Natural killer cell (primary cell): ENCODE measurements at regions not wholly inside any gene's neighbourhood (a gene's known extent, or its start where the extent isn't known, plus 50 kb on each side); places are given as distances from the start of the nearest gene placed in this dataset.
"Not testable (repeated sequence)": the region's sequence is repeated elsewhere in the genome, so short reads cannot be mapped to it uniquely, and the experiment has no call there.

Source experiments
- ATAC-seq, 3 donors: fragments of 150-1000 bp in 2 of 3; fragments of 200-7000 bp in 1 of 3; cut with Tn5 transposase; 1 replicate in 1 of 3; 2 replicates in 2 of 3; pipeline ENCODE4 v1.10.0; 2021; ENCODE audit warnings: mild to moderate bottlenecking in 2 of 3, moderate library complexity in 2 of 3
- DNase-seq, 2 donors: peaks; one replicate each; pipeline versions ENCODE4 v3.0.0 to v3.0.0-alpha.2; 2013 to 2021; ENCODE audit warnings: mixed read lengths in 1 of 2
- H3K27ac ChIP-seq: one replicate; pipeline ENCODE4 v1.5.1; 2013; ENCODE audit warnings: mild to moderate bottlenecking, low read length
- H3K27me3 ChIP-seq: one replicate; pipeline ENCODE4 v1.6.1; 2013; ENCODE audit warnings: low read length; ENCODE audit not compliant: control insufficient read depth, insufficient read depth
- H3K36me3 ChIP-seq: one replicate; pipeline ENCODE4 v1.6.1; 2013; ENCODE audit warnings: low read length; ENCODE audit not compliant: control insufficient read depth, insufficient read depth
- H3K4me1 ChIP-seq: one replicate; pipeline ENCODE4 v1.6.1; 2013; ENCODE audit warnings: low read length; ENCODE audit not compliant: control insufficient read depth, insufficient read depth
- H3K4me3 ChIP-seq: one replicate; pipeline ENCODE4 v1.5.1; 2013; ENCODE audit warnings: low read length
- H3K9me3 ChIP-seq: one replicate; pipeline ENCODE4 v1.6.1; 2013; ENCODE audit warnings: low read length; ENCODE audit not compliant: control insufficient read depth, insufficient read depth
- H3K27ac Mint-ChIP-seq, 2 donors: one replicate each; pipeline ENCODE4 v1.8.0; 2022; ENCODE audit warnings: mild to moderate bottlenecking in 2 of 2, mixed read lengths in 2 of 2, moderate library complexity in 1 of 2
- H3K27me3 Mint-ChIP-seq, 2 donors: one replicate each; pipeline ENCODE4 v1.8.0; 2022; ENCODE audit warnings: low read depth in 2 of 2, mixed read lengths in 2 of 2
- H3K36me3 Mint-ChIP-seq: one replicate; pipeline ENCODE4 v1.8.0; 2022; ENCODE audit warnings: mixed read lengths
- H3K4me1 Mint-ChIP-seq, 2 donors: one replicate each; pipeline ENCODE4 v1.8.0; 2022; ENCODE audit warnings: mixed read lengths in 2 of 2
- H3K4me3 Mint-ChIP-seq: one replicate; pipeline ENCODE4 v1.8.0; 2022; ENCODE audit warnings: mild to moderate bottlenecking, moderate library complexity, mixed read lengths
- H3K9me3 Mint-ChIP-seq, 2 donors: one replicate each; pipeline ENCODE4 v1.8.0; 2022; ENCODE audit warnings: mixed read lengths in 2 of 2
- WGBS: methylation state at CpG from one replicate; pipeline ENCODE4 v1.1.7; 2013; ENCODE audit warnings: missing lambda C conversion rate; ENCODE audit not compliant: insufficient coverage; 5-methylcytosine and 5-hydroxymethylcytosine counted together
- intact Hi-C: fragments of 100-400 bp; cut with micrococcal nuclease; formaldehyde crosslinking; loops from one replicate; pipeline ENCODE4 v1.14.2; 2022
- TF ChIP-seq, protein P1 (sequence below): fragments of 200-600 bp; IDR thresholded peaks from one replicate; pipeline ENCODE4 v1.8.0; 2022; ENCODE audit warnings: antibody characterized with exemption

DNA sequence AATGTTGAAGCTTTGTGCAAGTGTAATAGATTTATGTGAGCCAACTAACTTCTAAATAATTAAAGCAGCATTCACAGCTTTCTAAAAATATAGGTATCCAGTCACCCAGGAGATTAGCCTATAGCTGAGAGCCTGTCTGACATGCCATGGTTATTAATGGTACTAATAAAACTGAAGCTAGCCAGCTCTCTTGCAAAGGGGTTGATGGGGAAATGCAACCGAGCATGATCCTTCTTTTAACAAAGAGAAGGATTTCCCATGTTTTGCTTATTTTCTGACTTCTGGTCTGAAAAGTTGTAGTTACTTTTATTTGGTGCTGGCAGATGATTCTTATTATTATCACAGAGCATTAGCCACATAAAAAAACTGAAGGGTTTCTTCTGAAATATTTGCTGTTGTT, 488.7 kb upstream of the CYLC2 start:
- H3K4me1 ChIP-seq = no peaks in the 10 kb centered on the region
- no peaks in the 10 kb centered on the region for H3K9me3 ChIP-seq
- ATAC-seq (no peak), DNase-seq (no peak)
- Mint-ChIP-seq H3K4me1 (no peaks in the 10 kb centered on the region), H3K9me3 (peaks cover 13 to 17% of the 10 kb centered on the region in 2 donors), H3K36me3 (peaks cover 5% of the 10 kb centered on the region), H3K4me3 (no peak overlapping the region), H3K27ac (no peak overlapping the region), H3K27me3 (no peaks in the 10 kb centered on the region)
- intact Hi-C loops = no loop called here
- no peaks in the 10 kb centered on the region for H3K36me3 ChIP-seq
- H3K27ac ChIP-seq = no peak overlapping the region
- no peak overlapping the region for H3K4me3 ChIP-seq
- H3K27me3 ChIP-seq = no peaks in the 10 kb centered on the region
- 50% methylated on average over 1 of the region's 1 CpG for WGBS
- TF ChIP-seq, protein P1, sequence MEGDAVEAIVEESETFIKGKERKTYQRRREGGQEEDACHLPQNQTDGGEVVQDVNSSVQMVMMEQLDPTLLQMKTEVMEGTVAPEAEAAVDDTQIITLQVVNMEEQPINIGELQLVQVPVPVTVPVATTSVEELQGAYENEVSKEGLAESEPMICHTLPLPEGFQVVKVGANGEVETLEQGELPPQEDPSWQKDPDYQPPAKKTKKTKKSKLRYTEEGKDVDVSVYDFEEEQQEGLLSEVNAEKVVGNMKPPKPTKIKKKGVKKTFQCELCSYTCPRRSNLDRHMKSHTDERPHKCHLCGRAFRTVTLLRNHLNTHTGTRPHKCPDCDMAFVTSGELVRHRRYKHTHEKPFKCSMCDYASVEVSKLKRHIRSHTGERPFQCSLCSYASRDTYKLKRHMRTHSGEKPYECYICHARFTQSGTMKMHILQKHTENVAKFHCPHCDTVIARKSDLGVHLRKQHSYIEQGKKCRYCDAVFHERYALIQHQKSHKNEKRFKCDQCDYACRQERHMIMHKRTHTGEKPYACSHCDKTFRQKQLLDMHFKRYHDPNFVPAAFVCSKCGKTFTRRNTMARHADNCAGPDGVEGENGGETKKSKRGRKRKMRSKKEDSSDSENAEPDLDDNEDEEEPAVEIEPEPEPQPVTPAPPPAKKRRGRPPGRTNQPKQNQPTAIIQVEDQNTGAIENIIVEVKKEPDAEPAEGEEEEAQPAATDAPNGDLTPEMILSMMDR = no peak

DNA sequence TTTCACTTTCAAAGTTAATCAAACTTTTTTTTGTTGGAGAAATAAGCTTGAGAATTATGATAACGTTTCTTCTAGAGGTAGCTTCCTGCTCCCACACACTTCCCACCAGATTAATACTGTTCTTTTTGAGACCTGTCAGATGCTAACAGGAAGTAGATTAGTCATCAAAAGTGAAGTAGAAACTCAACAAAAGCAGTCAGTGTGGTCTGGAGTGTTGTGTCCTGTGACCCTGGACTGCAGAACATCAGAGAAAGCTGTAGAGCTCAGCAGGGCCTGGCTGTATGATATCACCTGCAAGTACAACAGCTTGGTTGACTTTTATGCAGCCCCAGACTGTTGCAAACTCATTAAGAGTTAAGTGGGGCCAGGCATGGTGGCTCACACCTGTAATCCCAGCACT, 495.7 kb upstream of the CYLC2 start:
- DNase-seq = no peak
- no peaks in the 10 kb centered on the region for H3K4me1 ChIP-seq
- no peaks in the 10 kb centered on the region for H3K27me3 ChIP-seq
- ATAC-seq = no peak
- no peak overlapping the region for H3K27ac ChIP-seq
- Mint-ChIP-seq H3K4me1 (no peaks in the 10 kb centered on the region), H3K27ac (no peak overlapping the region), H3K36me3 (peaks cover 17% of the 10 kb centered on the region), H3K27me3 (no peaks in the 10 kb centered on the region), H3K9me3 (peaks cover 13 to 28% of the 10 kb centered on the region in 2 donors), H3K4me3 (no peak overlapping the region)
- H3K36me3 ChIP-seq = no peaks in the 10 kb centered on the region
- WGBS = no CpG with 5 or more reads among the region's 1 CpG
- H3K4me3 ChIP-seq = no peak overlapping the region
- H3K9me3 ChIP-seq = no peaks in the 10 kb centered on the region
- TF ChIP-seq, protein P1 = no peak
- intact Hi-C loops = no loop called here

DNA sequence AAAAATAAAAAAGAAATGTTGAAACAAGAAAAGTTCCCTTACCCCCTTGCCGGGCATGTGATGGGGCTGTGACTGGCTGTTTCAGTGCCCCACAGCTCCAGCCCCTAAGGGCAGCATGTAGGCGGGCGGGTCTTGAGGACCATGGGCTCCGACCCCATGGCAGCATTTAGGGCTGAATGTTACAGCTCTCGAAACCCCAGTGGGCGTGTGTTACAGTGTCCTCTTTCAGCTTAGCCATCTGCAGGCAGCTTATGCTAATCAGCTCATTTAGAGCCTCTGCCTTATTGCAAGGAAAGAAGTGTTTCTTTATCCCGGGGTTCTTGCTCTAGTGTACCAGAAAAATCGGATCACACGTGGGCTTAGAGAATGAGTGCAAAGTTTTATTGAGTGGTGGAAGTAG, 497.4 kb upstream of the CYLC2 start:
- no peaks in the 10 kb centered on the region for H3K4me1 Mint-ChIP-seq
- H3K27ac Mint-ChIP-seq = no peak overlapping the region
- no peak for ATAC-seq
- WGBS = 95% methylated on average over 9 of the region's 9 CpGs
- peaks cover 17% of the 10 kb centered on the region for H3K36me3 Mint-ChIP-seq
- Histone ChIP-seq H3K9me3 (peaks cover 2% of the 10 kb centered on the region), H3K27ac (no peak overlapping the region), H3K4me1 (no peaks in the 10 kb centered on the region), H3K4me3 (no peak overlapping the region), H3K36me3 (no peaks in the 10 kb centered on the region), H3K27me3 (no peaks in the 10 kb centered on the region)
- intact Hi-C loops = no loop called here
- peaks cover 15 to 26% of the 10 kb centered on the region in 2 donors for H3K9me3 Mint-ChIP-seq
- TF ChIP-seq, protein P1 = no peak
- no peaks in the 10 kb centered on the region for H3K27me3 Mint-ChIP-seq
- no peak for DNase-seq
- H3K4me3 Mint-ChIP-seq = no peak overlapping the region

DNA sequence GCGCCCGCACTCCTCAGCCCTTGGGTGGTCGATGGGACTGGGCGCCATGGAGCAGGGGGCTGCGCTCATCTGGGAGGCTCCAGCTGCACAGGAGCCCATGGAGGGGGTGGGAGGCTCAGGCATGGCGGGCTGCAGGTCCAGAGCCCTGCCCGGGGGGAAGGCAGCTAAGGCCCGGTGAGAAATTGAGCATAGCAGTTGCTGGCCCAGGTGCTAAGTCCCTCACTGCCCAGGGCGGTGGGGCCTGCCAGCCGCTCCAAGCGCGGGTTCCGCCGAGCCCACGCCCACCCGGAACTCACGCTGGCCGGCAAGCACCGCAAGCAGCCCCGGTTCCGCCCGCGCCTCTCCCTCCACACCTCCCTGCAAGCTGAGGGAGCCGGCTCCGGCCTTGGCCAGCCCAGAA, 508.2 kb upstream of the CYLC2 start:
- H3K4me1 ChIP-seq, H3K27ac ChIP-seq, H3K36me3 ChIP-seq, H3K4me3 ChIP-seq, H3K36me3 Mint-ChIP-seq, H3K4me3 Mint-ChIP-seq, H3K27me3 Mint-ChIP-seq, ATAC-seq, H3K4me1 Mint-ChIP-seq, DNase-seq, intact Hi-C loops, H3K27me3 ChIP-seq, H3K27ac Mint-ChIP-seq, H3K9me3 ChIP-seq: not testable (repeated sequence)
- 94% methylated on average over 25 of the region's 25 CpGs for WGBS
- peaks cover 7 to 12% of the 10 kb centered on the region in 2 donors for H3K9me3 Mint-ChIP-seq
